ENCODE measurements at regions not wholly inside any gene's neighbourhood (a gene's known extent, or its start where the extent isn't known, plus 50 kb on each side); places are given as distances from the start of the nearest gene placed in this dataset.
A peak's percentile ranks its signal among the peaks of the same experiment; 100 is the strongest.
"Not testable (repeated sequence)": the region's sequence is repeated elsewhere in the genome, so short reads cannot be mapped to it uniquely, and the experiment has no call there.

- no peak for DNase-seq (ENCODE audit: low spot score)
These were observed 614.5 kb upstream of the LCORL start for GRCh38 chr4:18636001-18636585.

GRCh38 chr4:18635531-18635930 lies 614.0 kb upstream of the LCORL start:
- no peak for DNase-seq (ENCODE audit: low spot score)

GRCh38 chr4:18631586-18631985 lies 610.0 kb upstream of the LCORL start:
- DNase-seq (ENCODE audit: low spot score) = no peak

- no peak for DNase-seq (ENCODE audit: low spot score)
These were observed 608.9 kb upstream of the LCORL start for GRCh38 chr4:18630218-18631110.

- DNase-seq (ENCODE audit: low spot score) = no peak
These were observed 606.0 kb upstream of the LCORL start for GRCh38 chr4:18627447-18628005.

- DNase-seq (ENCODE audit: low spot score) = no peak
These were observed 605.4 kb upstream of the LCORL start for GRCh38 chr4:18626996-18627395.

GRCh38 chr4:18626366-18626765 lies 604.8 kb upstream of the LCORL start:
- no peak for DNase-seq (ENCODE audit: low spot score)

GRCh38 chr4:18621186-18621585 lies 599.6 kb upstream of the LCORL start:
- no peak for DNase-seq (ENCODE audit: low spot score)

GRCh38 chr4:18616720-18617119 lies 595.2 kb upstream of the LCORL start:
- no peak for DNase-seq (ENCODE audit: low spot score)

GRCh38 chr4:18611026-18611425 lies 589.5 kb upstream of the LCORL start:
- DNase-seq (ENCODE audit: low spot score) = no peak

GRCh38 chr4:18608908-18609533 lies 587.5 kb upstream of the LCORL start:
- no peak for DNase-seq (ENCODE audit: low spot score)

GRCh38 chr4:18602610-18603009 lies 581.1 kb upstream of the LCORL start:
- not testable (repeated sequence) for DNase-seq (ENCODE audit: low spot score)

GRCh38 chr4:18593297-18594002 lies 571.9 kb upstream of the LCORL start:
- peak; percentile 64 for DNase-seq (ENCODE audit: low spot score)

GRCh38 chr4:18582841-18583240 lies 561.3 kb upstream of the LCORL start:
- DNase-seq (ENCODE audit: low spot score) = no peak

- no peak for DNase-seq (ENCODE audit: low spot score)
These were observed 556.8 kb upstream of the LCORL start for GRCh38 chr4:18578307-18578706.

GRCh38 chr4:18572481-18572880 lies 550.9 kb upstream of the LCORL start:
- DNase-seq (ENCODE audit: low spot score) = no peak

GRCh38 chr4:18571301-18571761 lies 549.8 kb upstream of the LCORL start:
- DNase-seq (ENCODE audit: low spot score) = no peak

- DNase-seq (ENCODE audit: low spot score) = no peak
These were observed 548.8 kb upstream of the LCORL start for GRCh38 chr4:18570370-18570769.

- no peak for DNase-seq (ENCODE audit: low spot score)
These were observed 547.0 kb upstream of the LCORL start for GRCh38 chr4:18568600-18568999.

GRCh38 chr4:18566970-18567799 lies 545.6 kb upstream of the LCORL start:
- no peak for DNase-seq (ENCODE audit: low spot score)

- no peak for DNase-seq (ENCODE audit: low spot score)
These were observed 537.9 kb upstream of the LCORL start for GRCh38 chr4:18559492-18559891.
